Suprapubic skin (tissue), 3 donors: ENCODE measurements at regions not wholly inside any gene's neighbourhood (a gene's known extent, or its start where the extent isn't known, plus 50 kb on each side); places are given as distances from the start of the nearest gene placed in this dataset.

Experiments used
- POLR2A ChIP-seq, 2 donors: fragments of 450-650 bp; IDR thresholded peaks; one replicate each; pipeline ENCODE4 v1.6.1; 2017; ENCODE audit warnings: antibody characterized with exemption in 2 of 2, mild to moderate bottlenecking in 2 of 2, moderate library complexity in 2 of 2
- TF ChIP-seq, protein P1 (sequence below), 2 donors: fragments of 200-600 bp in 1 of 2; fragments of 450-650 bp in 1 of 2; sonication (generic) in 1 of 2; IDR thresholded peaks; one replicate each; pipeline ENCODE4 v1.5.1; 2016 to 2019; ENCODE audit warnings: antibody characterized with exemption in 2 of 2, mild to moderate bottlenecking in 1 of 2, moderate library complexity in 1 of 2

DNA sequence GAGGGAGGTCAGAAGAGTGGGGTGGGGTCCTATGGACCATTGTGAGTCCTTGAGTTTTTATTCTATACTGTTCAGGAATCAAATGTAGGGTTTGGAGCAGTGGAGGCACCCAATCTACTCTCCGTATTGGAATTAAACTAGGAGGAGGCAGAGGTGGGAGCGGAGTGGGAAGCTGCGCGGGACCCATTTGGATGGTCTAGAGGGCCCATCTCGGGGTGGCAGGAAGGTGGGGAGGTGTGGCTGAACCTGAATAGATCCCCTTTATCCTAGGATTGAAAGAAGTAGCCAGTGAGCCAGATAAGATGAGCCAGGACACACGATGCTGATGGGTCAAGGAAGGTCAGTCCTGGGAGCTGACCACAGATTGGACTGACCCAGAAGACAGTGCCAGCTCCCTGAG is 325.8 kb downstream of the AJAP1 start:
- TF ChIP-seq, protein P1, sequence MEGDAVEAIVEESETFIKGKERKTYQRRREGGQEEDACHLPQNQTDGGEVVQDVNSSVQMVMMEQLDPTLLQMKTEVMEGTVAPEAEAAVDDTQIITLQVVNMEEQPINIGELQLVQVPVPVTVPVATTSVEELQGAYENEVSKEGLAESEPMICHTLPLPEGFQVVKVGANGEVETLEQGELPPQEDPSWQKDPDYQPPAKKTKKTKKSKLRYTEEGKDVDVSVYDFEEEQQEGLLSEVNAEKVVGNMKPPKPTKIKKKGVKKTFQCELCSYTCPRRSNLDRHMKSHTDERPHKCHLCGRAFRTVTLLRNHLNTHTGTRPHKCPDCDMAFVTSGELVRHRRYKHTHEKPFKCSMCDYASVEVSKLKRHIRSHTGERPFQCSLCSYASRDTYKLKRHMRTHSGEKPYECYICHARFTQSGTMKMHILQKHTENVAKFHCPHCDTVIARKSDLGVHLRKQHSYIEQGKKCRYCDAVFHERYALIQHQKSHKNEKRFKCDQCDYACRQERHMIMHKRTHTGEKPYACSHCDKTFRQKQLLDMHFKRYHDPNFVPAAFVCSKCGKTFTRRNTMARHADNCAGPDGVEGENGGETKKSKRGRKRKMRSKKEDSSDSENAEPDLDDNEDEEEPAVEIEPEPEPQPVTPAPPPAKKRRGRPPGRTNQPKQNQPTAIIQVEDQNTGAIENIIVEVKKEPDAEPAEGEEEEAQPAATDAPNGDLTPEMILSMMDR (IDR thresholded peaks at IDR 0.05) = no peak
- TF ChIP-seq POLR2A (IDR thresholded peaks at IDR 0.05) = no peak
